SK-N-SH treated with all-trans-retinoic acid at 6 μM for 48 hours (cell line): ENCODE measurements at regions not wholly inside any gene's neighbourhood (a gene's known extent, or its start where the extent isn't known, plus 50 kb on each side); places are given as distances from the start of the nearest gene placed in this dataset.

Experiments
- ATAC-seq: fragments of 200-7000 bp; cut with Tn5 transposase; 3 replicates; pipeline ENCODE4 v1.9.1; 2020; ENCODE audit warnings: mild to moderate bottlenecking, moderate library complexity
- BACH2 ChIP-seq: fragments of 250-450 bp; sonication (Bioruptor Pico); IDR thresholded peaks from 2 replicates; pipeline ENCODE4 v1.9.0; 2021; ENCODE audit warnings: mild to moderate bottlenecking, borderline replicate concordance
- ESRRG ChIP-seq: fragments of 250-450 bp; sonication (Bioruptor Pico); IDR thresholded peaks from 2 replicates; pipeline ENCODE4 v1.6.1; 2021; ENCODE audit warnings: mild to moderate bottlenecking
- OSR1 ChIP-seq: fragments of 250-450 bp; sonication (Bioruptor Pico); IDR thresholded peaks from 2 replicates; pipeline ENCODE4 v1.8.0; 2022; ENCODE audit warnings: moderate library complexity, mild to moderate bottlenecking, inconsistent platforms
- POU6F1 ChIP-seq: fragments of 250-450 bp; sonication (Bioruptor Pico); IDR thresholded peaks from 2 replicates; pipeline ENCODE4 v1.8.0; 2021; ENCODE audit warnings: low read depth, mild to moderate bottlenecking, moderate library complexity, borderline replicate concordance
- PPARA ChIP-seq: fragments of 250-450 bp; sonication (Bioruptor Pico); IDR thresholded peaks from 2 replicates; pipeline ENCODE4 v1.5.0; 2020; ENCODE audit warnings: mild to moderate bottlenecking, borderline replicate concordance
- RARB ChIP-seq: fragments of 250-450 bp; sonication (Bioruptor Pico); IDR thresholded peaks from 2 replicates; pipeline ENCODE4 v1.8.0; 2021; ENCODE audit warnings: mild to moderate bottlenecking, moderate library complexity
- TCF4 ChIP-seq: fragments of 250-450 bp; sonication (Bioruptor Pico); IDR thresholded peaks from 2 replicates; pipeline ENCODE4 v1.8.0; 2021; ENCODE audit warnings: mild to moderate bottlenecking, moderate library complexity, borderline replicate concordance
- TOX ChIP-seq: fragments of 250-450 bp; sonication (Bioruptor Pico); IDR thresholded peaks from 2 replicates; pipeline ENCODE4 v1.8.0; 2021; ENCODE audit warnings: mild to moderate bottlenecking, moderate library complexity, borderline replicate concordance
- TSHZ2 ChIP-seq: fragments of 250-450 bp; sonication (Bioruptor Pico); IDR thresholded peaks from 2 replicates; pipeline ENCODE4 v1.5.0; 2020; ENCODE audit warnings: mild to moderate bottlenecking, moderate library complexity
- ZC3H10 ChIP-seq: fragments of 250-450 bp; sonication (Bioruptor Pico); IDR thresholded peaks from 2 replicates; pipeline ENCODE4 v1.5.1; 2021; ENCODE audit warnings: mild to moderate bottlenecking, moderate library complexity
- ZFP3 ChIP-seq: fragments of 250-450 bp; sonication (Bioruptor Pico); IDR thresholded peaks from 2 replicates; pipeline ENCODE4 v1.5.0; 2020; ENCODE audit warnings: mild to moderate bottlenecking, moderate library complexity
- ZNF565 ChIP-seq: fragments of 450-650 bp; formaldehyde crosslinking; conservative IDR thresholded peaks from 2 replicates; pipeline ENCODE4 v1.5.0; 2020; ENCODE audit warnings: low read depth, mild to moderate bottlenecking, moderate library complexity
- ZNF70 ChIP-seq: fragments of 450-650 bp; formaldehyde crosslinking; IDR thresholded peaks from 2 replicates; pipeline ENCODE4 v1.5.0; 2020; ENCODE audit warnings: mild to moderate bottlenecking, moderate library complexity
- TF ChIP-seq, protein P1 (sequence below): fragments of 250-450 bp; sonication (Bioruptor Pico); IDR thresholded peaks from 2 replicates; pipeline ENCODE4 v1.5.1; 2020; ENCODE audit warnings: low read depth, mild to moderate bottlenecking, moderate library complexity
- TF ChIP-seq, protein P2 (sequence below): fragments of 250-450 bp; sonication (Bioruptor Pico); IDR thresholded peaks from 2 replicates; pipeline ENCODE4 v1.8.0; 2020; ENCODE audit warnings: mild to moderate bottlenecking, moderate library complexity, borderline replicate concordance

GRCh38 chr14:28461389-28461788 is 305.2 kb upstream of the FOXG1 start (continued):
- no peak for TF ChIP-seq TSHZ2 (CRISPR knock-in tag)

DNA sequence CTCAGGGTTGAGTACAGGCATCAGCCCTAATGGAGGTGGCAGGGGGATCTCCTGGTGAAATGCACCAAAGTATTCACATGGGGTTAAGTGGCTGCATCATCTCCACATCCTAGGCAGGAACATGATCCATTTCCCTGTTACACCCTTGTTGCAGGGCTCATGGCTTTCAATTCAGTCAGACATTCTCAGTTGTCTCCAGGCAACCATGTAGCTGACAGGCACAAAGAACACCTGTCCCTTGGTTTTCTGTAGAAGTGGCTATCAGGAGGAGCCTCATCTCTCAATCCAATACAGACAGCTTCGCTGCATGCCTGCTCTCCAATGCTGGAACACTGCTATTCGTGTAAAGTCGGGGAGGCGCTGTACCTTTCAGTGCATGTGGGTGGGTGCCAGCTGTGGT is 299.0 kb upstream of the FOXG1 start:
- no peak for ATAC-seq
- TF ChIP-seq TCF4 (no peak), ESRRG (CRISPR knock-in tag) (no peak), PPARA (CRISPR knock-in tag) (no peak), TOX (CRISPR knock-in tag) (no peak), TSHZ2 (CRISPR knock-in tag) (no peak), ZC3H10 (CRISPR knock-in tag) (no peak), ZFP3 (CRISPR knock-in tag) (no peak), ZNF70 (CRISPR knock-in tag) (no peak), OSR1 (CRISPR knock-in tag) (no peak), POU6F1 (CRISPR knock-in tag) (no peak), ZNF565 (CRISPR knock-in tag) (no peak), RARB (no peak), BACH2 (CRISPR knock-in tag) (no peak)
- TF ChIP-seq, protein P1, sequence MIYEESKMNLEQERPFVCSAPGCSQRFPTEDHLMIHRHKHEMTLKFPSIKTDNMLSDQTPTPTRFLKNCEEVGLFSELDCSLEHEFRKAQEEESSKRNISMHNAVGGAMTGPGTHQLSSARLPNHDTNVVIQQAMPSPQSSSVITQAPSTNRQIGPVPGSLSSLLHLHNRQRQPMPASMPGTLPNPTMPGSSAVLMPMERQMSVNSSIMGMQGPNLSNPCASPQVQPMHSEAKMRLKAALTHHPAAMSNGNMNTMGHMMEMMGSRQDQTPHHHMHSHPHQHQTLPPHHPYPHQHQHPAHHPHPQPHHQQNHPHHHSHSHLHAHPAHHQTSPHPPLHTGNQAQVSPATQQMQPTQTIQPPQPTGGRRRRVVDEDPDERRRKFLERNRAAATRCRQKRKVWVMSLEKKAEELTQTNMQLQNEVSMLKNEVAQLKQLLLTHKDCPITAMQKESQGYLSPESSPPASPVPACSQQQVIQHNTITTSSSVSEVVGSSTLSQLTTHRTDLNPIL: no peak
- TF ChIP-seq, protein P2, sequence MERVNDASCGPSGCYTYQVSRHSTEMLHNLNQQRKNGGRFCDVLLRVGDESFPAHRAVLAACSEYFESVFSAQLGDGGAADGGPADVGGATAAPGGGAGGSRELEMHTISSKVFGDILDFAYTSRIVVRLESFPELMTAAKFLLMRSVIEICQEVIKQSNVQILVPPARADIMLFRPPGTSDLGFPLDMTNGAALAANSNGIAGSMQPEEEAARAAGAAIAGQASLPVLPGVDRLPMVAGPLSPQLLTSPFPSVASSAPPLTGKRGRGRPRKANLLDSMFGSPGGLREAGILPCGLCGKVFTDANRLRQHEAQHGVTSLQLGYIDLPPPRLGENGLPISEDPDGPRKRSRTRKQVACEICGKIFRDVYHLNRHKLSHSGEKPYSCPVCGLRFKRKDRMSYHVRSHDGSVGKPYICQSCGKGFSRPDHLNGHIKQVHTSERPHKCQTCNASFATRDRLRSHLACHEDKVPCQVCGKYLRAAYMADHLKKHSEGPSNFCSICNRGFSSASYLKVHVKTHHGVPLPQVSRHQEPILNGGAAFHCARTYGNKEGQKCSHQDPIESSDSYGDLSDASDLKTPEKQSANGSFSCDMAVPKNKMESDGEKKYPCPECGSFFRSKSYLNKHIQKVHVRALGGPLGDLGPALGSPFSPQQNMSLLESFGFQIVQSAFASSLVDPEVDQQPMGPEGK (CRISPR knock-in tag): no peak

DNA sequence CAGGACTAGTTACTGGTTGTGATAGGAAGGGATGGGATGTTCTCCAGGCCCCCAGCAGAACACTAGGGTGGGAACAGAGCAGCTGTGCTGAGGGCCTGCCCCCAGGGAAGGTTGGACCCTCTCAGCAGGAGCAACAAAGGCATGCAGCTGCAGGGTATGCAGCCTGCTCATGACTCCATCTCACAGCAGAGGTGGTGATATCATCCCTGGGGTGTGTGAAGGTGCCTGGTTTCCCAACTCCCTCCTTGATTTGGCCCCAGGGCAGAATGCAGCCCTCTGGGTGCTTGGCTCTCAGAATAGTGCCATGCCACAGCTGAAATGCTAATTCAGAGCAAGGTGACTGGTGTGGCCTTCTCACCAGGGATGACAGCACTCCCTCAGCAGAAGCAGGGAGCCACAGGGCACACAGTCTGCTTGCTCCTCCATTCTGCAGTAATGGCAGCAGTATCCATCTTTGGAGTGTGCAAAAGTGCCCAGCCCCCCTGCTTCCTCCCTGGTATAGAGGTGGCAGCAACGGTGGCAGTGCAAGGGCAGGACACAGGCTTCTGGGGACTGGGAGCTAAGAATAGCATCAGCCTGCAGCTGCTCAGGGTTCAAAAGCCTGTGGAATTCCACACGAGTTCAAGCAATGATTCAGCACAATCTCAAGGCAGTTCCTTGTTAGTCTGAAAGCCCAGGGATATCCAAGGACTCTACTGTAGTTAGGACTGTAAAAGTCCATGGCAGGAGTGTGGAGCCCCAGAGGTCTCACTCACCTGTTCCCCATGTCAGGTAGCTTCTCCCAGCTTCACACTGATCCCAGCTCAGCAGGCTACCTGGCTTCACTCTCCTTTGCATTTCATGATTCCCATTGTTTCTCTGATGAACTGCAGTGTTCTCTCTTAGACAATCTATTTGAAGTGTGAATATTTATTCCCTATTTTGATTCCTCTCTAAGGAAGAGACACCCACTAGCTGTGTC is 298.1 kb upstream of the FOXG1 start:
- TF ChIP-seq TOX (CRISPR knock-in tag): no peak
- no peak for TF ChIP-seq ZFP3 (CRISPR knock-in tag)

More for the DNA sequence above, 298.1 kb upstream of the FOXG1 start:
- ATAC-seq: no peak
